NK-92 treated with Interleukin-12 subunit alpha and Interleukin-12 subunit beta, amount 100 ng/mL, for 24 hours (cell line): ENCODE measurements at regions not wholly inside any gene's neighbourhood (a gene's known extent, or its start where the extent isn't known, plus 50 kb on each side); places are given as distances from the start of the nearest gene placed in this dataset.

Source experiments
- DNase-seq: peaks from one replicate; lab custom pipeline; 2025; lab: John Stamatoyannopoulos, UW

- DNase-seq = no peak
Measured at GRCh38 chr16:9523994-9524393, 432.6 kb downstream of the HAPSTR1 start.

- no peak for DNase-seq
Measured at GRCh38 chr16:9525037-9525436, 433.6 kb downstream of the HAPSTR1 start.

- no peak for DNase-seq
Measured at GRCh38 chr16:9526791-9527190, 435.3 kb downstream of the HAPSTR1 start.

- no peak for DNase-seq
Measured at GRCh38 chr16:9527976-9528375, 436.5 kb downstream of the HAPSTR1 start.

- no peak for DNase-seq
Measured at GRCh38 chr16:9528511-9529079, 437.2 kb downstream of the HAPSTR1 start.

- no peak for DNase-seq
Measured at GRCh38 chr16:9533042-9533441, 441.6 kb downstream of the HAPSTR1 start.

- DNase-seq = no peak
Measured at GRCh38 chr16:9534759-9535158, 443.3 kb downstream of the HAPSTR1 start.

- no peak for DNase-seq
Measured at GRCh38 chr16:9536905-9537304, 445.5 kb downstream of the HAPSTR1 start.

GRCh38 chr16:9539346-9539745, 447.9 kb downstream of the HAPSTR1 start:
- DNase-seq = no peak

GRCh38 chr16:9541723-9542122, 450.3 kb downstream of the HAPSTR1 start:
- DNase-seq = no peak

- no peak for DNase-seq
Measured at GRCh38 chr16:9542165-9542755, 450.8 kb downstream of the HAPSTR1 start.

- no peak for DNase-seq
Measured at GRCh38 chr16:9545522-9546437, 454.3 kb downstream of the HAPSTR1 start.

- DNase-seq = no peak
Measured at GRCh38 chr16:9546438-9546786, 455.0 kb downstream of the HAPSTR1 start.

- no peak for DNase-seq
Measured at GRCh38 chr16:9549487-9549886, 458.0 kb downstream of the HAPSTR1 start.

- no peak for DNase-seq
Measured at GRCh38 chr16:9555051-9555450, 463.6 kb downstream of the HAPSTR1 start.

- DNase-seq = no peak
Measured at GRCh38 chr16:9556949-9557665, 465.7 kb downstream of the HAPSTR1 start.

- no peak for DNase-seq
Measured at GRCh38 chr16:9557713-9558112, 466.3 kb downstream of the HAPSTR1 start.

GRCh38 chr16:9566099-9566498, 474.7 kb downstream of the HAPSTR1 start:
- DNase-seq = no peak

GRCh38 chr16:9567666-9568065, 476.2 kb downstream of the HAPSTR1 start:
- DNase-seq = no peak

GRCh38 chr16:9568261-9568660, 476.8 kb downstream of the HAPSTR1 start:
- DNase-seq = no peak

GRCh38 chr16:9570521-9570920, 479.1 kb downstream of the HAPSTR1 start:
- no peak for DNase-seq

GRCh38 chr16:9578459-9578858, 487.0 kb downstream of the HAPSTR1 start:
- no peak for DNase-seq

GRCh38 chr16:9580025-9580424, 488.6 kb downstream of the HAPSTR1 start:
- DNase-seq = no peak
